Keratinocyte (primary cell): ENCODE measurements at regions not wholly inside any gene's neighbourhood (a gene's known extent, or its start where the extent isn't known, plus 50 kb on each side); places are given as distances from the start of the nearest gene placed in this dataset.

Experiments
- DNase-seq: peaks from one replicate; pipeline ENCODE4 v3.0.0-alpha.2; 2011; ENCODE audit warnings: low read depth, missing footprints, low spot score
- FAIRE-seq: peaks from 2 replicates; lab custom pipeline; 2011; peaks lifted over from hg19 to GRCh38; lab: Jason Lieb, UNC
- H2AFZ ChIP-seq: 2 replicates; pipeline ENCODE4 v1.6.0; 2012; ENCODE audit warnings: low read length, control low read depth, inconsistent platforms; ENCODE audit not compliant: control insufficient read depth
- H3K27ac ChIP-seq: 2 replicates; pipeline ENCODE4 v1.5.1; 2011; ENCODE audit warnings: low read length; ENCODE audit not compliant: control insufficient read depth, insufficient read depth
- H3K27me3 ChIP-seq: 3 replicates; pipeline ENCODE4 v1.6.0; 2011; ENCODE audit warnings: low read length; ENCODE audit not compliant: control insufficient read depth, insufficient read depth; ENCODE audit errors: extremely low read depth
- H3K36me3 ChIP-seq, 2 experiments: 2 replicates in 1 of 2; 3 replicates in 1 of 2; pipeline ENCODE4 v1.5.1; 2011; ENCODE audit warnings: low read length in 2 of 2, mild to moderate bottlenecking in 1 of 2; ENCODE audit not compliant: control insufficient read depth in 2 of 2, insufficient read depth in 2 of 2; ENCODE audit errors: extremely low read depth in 1 of 2
- H3K4me1 ChIP-seq: 3 replicates; pipeline ENCODE4 v1.5.1; 2011; ENCODE audit warnings: low read length; ENCODE audit not compliant: control insufficient read depth, insufficient read depth; ENCODE audit errors: extremely low read depth
- H3K4me2 ChIP-seq: 3 replicates; pipeline ENCODE4 v1.6.0; 2011; ENCODE audit warnings: low read depth, low read length; ENCODE audit not compliant: control insufficient read depth, insufficient read depth; ENCODE audit errors: extremely low read depth
- H3K4me3 ChIP-seq, 3 experiments: fragments of 200-600 bp in 1 of 3; sonication (generic) in 1 of 3; 2 replicates in 2 of 3; 3 replicates in 1 of 3; pipeline ENCODE4 v1.5.1; 2011 to 2016; ENCODE audit warnings: low read length in 3 of 3, mild to moderate bottlenecking in 3 of 3, control low read depth in 2 of 3, inconsistent platforms in 1 of 3, low read depth in 1 of 3, mixed read lengths in 1 of 3, mixed run types in 1 of 3, moderate library complexity in 1 of 3; ENCODE audit not compliant: control insufficient read depth in 2 of 3, insufficient read depth in 2 of 3; ENCODE audit errors: extremely low read depth in 1 of 3
- H3K79me2 ChIP-seq: 2 replicates; pipeline ENCODE4 v1.6.0; 2012; ENCODE audit warnings: low read length; ENCODE audit not compliant: control insufficient read depth, insufficient read depth
- H3K9ac ChIP-seq: 3 replicates; pipeline ENCODE4 v1.6.0; 2011; ENCODE audit warnings: low read length; ENCODE audit not compliant: control insufficient read depth, insufficient read depth; ENCODE audit errors: extremely low read depth
- H3K9me1 ChIP-seq: 3 replicates; pipeline ENCODE4 v1.6.0; 2011; ENCODE audit warnings: low read length; ENCODE audit not compliant: control insufficient read depth, insufficient read depth; ENCODE audit errors: extremely low read depth
- H3K9me3 ChIP-seq: 2 replicates; pipeline ENCODE4 v1.5.1; 2012; ENCODE audit warnings: low read depth, low read length; ENCODE audit not compliant: control insufficient read depth
- H4K20me1 ChIP-seq: 3 replicates; pipeline ENCODE4 v1.6.0; 2011; ENCODE audit warnings: low read length; ENCODE audit not compliant: control insufficient read depth, insufficient read depth; ENCODE audit errors: extremely low read depth
- EZH2 ChIP-seq: IDR thresholded peaks from one replicate; pipeline ENCODE4 v1.6.1; 2012; ENCODE audit warnings: inconsistent platforms, mild to moderate bottlenecking, low read length, moderate library complexity
- dilution Hi-C: fragments of 300-500 bp; cut with MboI; formaldehyde crosslinking; loops from one replicate; pipeline ENCODE4 v1.7.0; 2020; ENCODE audit warnings: low sequenced_read_pairs; ENCODE audit not compliant: extremely low pct_ligation_motif_present
- TF ChIP-seq, protein P1 (sequence below), 3 experiments: IDR thresholded peaks in 1 of 3; conservative IDR thresholded peaks in 1 of 3; optimal IDR thresholded peaks in 1 of 3; 2 replicates in 2 of 3; 3 replicates in 1 of 3; pipeline versions ENCODE3 to v1.5.1; 2011; ENCODE audit warnings: low read length in 3 of 3, mild to moderate bottlenecking in 3 of 3, moderate library complexity in 2 of 3, control low read depth in 1 of 3, inconsistent platforms in 1 of 3; ENCODE audit not compliant: insufficient read depth in 2 of 3; ENCODE audit errors: extremely low read depth in 1 of 3

DNA sequence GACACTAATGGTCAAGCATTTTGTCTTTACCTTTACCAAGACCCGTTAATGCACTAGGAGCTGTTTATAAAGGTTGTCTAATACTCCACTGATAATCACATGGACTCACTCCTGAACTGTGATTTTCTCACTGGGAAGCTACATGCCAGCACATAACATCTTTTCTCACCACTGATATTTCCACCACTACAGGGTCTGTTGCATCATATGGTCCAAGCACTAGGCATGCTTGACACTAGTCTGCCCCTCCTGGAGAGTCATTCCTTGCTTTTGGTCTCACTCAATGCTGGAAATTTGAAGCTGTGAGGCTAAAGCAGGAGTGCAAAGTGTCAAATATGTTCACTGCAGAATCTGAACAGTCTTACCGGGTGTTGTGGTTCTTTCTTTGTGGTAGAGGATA, 1576.8 kb downstream of the CDH8 start:
- Histone ChIP-seq H4K20me1 (no peaks in the 10 kb centered on the region), H2AFZ (no peak overlapping the region), H3K4me1 (no peaks in the 10 kb centered on the region), H3K36me3 (no peaks in the 10 kb centered on the region), H3K9ac (no peak overlapping the region), H3K27me3 (no peaks in the 10 kb centered on the region), H3K27ac (no peak overlapping the region), H3K4me2 (no peak overlapping the region), H3K4me3 (no peak overlapping the region), H3K9me1 (no peaks in the 10 kb centered on the region), H3K9me3 (no peaks in the 10 kb centered on the region), H3K79me2 (no peaks in the 10 kb centered on the region)
- FAIRE-seq (no peak), DNase-seq (no peak)
- dilution Hi-C loops: no loop called here
- TF ChIP-seq EZH2: no peak

DNA sequence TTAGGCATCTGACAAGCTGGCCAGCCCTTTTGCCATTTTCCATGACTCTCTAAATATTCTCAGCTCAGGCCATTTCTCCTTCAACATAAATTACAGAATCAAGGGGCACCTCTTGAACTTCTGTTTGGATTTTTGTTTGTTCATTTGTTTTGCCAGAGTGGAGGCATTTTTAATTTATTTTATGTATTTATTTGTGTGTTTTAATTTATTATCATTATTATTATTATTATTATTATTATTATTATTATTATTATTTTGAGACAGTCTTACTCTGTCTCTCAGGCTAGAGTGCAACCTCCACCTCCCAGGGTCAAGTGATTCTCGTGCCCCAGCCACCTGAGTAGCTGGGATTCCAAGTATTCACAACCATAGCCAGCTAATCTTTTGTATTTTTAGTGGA, 1578.0 kb downstream of the CDH8 start:
- Histone ChIP-seq H3K9ac (no peak overlapping the region), H3K9me1 (no peaks in the 10 kb centered on the region), H3K27ac (no peak overlapping the region), H3K79me2 (no peaks in the 10 kb centered on the region), H3K4me1 (no peaks in the 10 kb centered on the region), H4K20me1 (no peaks in the 10 kb centered on the region), H3K4me3 (no peak overlapping the region), H3K4me2 (no peak overlapping the region), H2AFZ (no peak overlapping the region), H3K27me3 (no peaks in the 10 kb centered on the region), H3K36me3 (no peaks in the 10 kb centered on the region), H3K9me3 (no peaks in the 10 kb centered on the region)
- dilution Hi-C loops: no loop called here
- FAIRE-seq (no peak), DNase-seq (no peak)
- no peak for TF ChIP-seq EZH2
- TF ChIP-seq, protein P1, sequence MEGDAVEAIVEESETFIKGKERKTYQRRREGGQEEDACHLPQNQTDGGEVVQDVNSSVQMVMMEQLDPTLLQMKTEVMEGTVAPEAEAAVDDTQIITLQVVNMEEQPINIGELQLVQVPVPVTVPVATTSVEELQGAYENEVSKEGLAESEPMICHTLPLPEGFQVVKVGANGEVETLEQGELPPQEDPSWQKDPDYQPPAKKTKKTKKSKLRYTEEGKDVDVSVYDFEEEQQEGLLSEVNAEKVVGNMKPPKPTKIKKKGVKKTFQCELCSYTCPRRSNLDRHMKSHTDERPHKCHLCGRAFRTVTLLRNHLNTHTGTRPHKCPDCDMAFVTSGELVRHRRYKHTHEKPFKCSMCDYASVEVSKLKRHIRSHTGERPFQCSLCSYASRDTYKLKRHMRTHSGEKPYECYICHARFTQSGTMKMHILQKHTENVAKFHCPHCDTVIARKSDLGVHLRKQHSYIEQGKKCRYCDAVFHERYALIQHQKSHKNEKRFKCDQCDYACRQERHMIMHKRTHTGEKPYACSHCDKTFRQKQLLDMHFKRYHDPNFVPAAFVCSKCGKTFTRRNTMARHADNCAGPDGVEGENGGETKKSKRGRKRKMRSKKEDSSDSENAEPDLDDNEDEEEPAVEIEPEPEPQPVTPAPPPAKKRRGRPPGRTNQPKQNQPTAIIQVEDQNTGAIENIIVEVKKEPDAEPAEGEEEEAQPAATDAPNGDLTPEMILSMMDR (optimal IDR thresholded peaks at IDR 0.05 in 1 of 3, IDR thresholded peaks at IDR 0.05 in 1 of 3, conservative IDR thresholded peaks at IDR 0.05 in 1 of 3; ENCODE audit: extremely low read depth in 1 of 3, insufficient read depth in 2 of 3, low read length in 3 of 3): no peak

DNA sequence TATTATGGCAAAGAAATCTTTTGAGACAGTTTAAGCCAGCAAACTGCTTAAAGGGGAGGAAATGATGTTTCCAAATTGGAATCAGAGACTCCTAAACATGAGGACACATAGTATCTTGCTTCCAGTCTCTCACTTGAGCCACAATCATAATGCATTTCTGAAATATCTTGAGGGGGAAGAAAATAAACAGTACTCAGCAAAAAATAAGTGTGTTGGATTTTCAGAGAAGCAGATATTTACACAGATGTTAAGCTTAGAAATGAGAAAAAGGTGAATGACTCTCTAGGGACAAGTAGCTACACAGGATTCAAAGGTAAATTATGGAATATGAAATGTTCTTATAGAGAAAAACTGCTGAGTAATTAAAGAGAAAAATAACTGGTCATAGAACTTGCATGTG, 1583.6 kb downstream of the CDH8 start:
- no peaks in the 10 kb centered on the region for H3K79me2 ChIP-seq
- DNase-seq: no peak
- no peaks in the 10 kb centered on the region for H3K27me3 ChIP-seq
- no peak overlapping the region for H3K4me2 ChIP-seq
- no peaks in the 10 kb centered on the region for H3K4me1 ChIP-seq
- no peak for FAIRE-seq
- no peak overlapping the region for H3K27ac ChIP-seq
- no peak for TF ChIP-seq EZH2
- TF ChIP-seq, protein P1 (optimal IDR thresholded peaks at IDR 0.05 in 1 of 3, IDR thresholded peaks at IDR 0.05 in 1 of 3, conservative IDR thresholded peaks at IDR 0.05 in 1 of 3; ENCODE audit: extremely low read depth in 1 of 3, insufficient read depth in 2 of 3, low read length in 3 of 3): no peak
- no peak overlapping the region for H3K9ac ChIP-seq
- H3K9me3 ChIP-seq: no peaks in the 10 kb centered on the region
- H3K36me3 ChIP-seq: no peaks in the 10 kb centered on the region
- H3K9me1 ChIP-seq: no peaks in the 10 kb centered on the region
- no peaks in the 10 kb centered on the region for H4K20me1 ChIP-seq
- H2AFZ ChIP-seq: no peak overlapping the region
- dilution Hi-C loops: no loop called here
- H3K4me3 ChIP-seq: no peak overlapping the region
